Adrenal gland (tissue), 5 donors: ENCODE measurements at regions not wholly inside any gene's neighbourhood (a gene's known extent, or its start where the extent isn't known, plus 50 kb on each side); places are given as distances from the start of the nearest gene placed in this dataset.

Experiments used
- CTCF ChIP-seq, 6 experiments: fragments of 450-650 bp in 4 of 6; fragments of 200-600 bp in 2 of 6; sonication (generic) in 1 of 6; IDR thresholded peaks; 1 replicate in 5 of 6; 2 replicates in 1 of 6; pipeline versions ENCODE4 v1.5.1 to v1.8.0; 2016 to 2021; ENCODE audit warnings: antibody characterized with exemption in 6 of 6, mild to moderate bottlenecking in 2 of 6, moderate library complexity in 1 of 6
- POLR2A ChIP-seq, 2 donors: fragments of 450-650 bp; IDR thresholded peaks; one replicate each; pipeline ENCODE4 v1.6.1; 2017; ENCODE audit warnings: antibody characterized with exemption in 2 of 2, mild to moderate bottlenecking in 2 of 2, moderate library complexity in 1 of 2
- donor health status: DM: no; HTN: no; CAD: no.

DNA sequence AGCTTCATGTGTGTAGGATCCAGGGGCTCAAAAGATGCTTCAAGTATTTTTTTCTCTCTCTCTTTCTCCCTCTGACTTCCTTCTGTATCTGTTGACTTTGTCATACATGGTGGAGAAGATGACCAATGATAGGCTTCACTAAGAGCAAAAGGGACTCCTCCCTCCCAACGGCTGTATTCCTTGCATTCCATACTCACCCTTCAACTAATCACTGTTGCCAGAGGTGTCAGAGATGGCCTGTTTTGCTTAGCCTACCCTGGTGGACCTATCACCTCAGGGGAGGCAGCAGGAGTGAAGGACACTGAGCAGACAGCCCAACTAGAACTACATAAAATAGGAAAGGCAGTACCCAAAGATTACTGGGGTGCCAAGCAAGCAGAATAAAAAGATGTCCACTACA is 62.2 kb upstream of the C1QTNF7 start:
- TF ChIP-seq POLR2A (IDR thresholded peaks at IDR 0.05) (no peak), CTCF (IDR thresholded peaks at IDR 0.05) (no peak)
